Adrenal gland (tissue), 9 donors: ENCODE measurements at regions not wholly inside any gene's neighbourhood (a gene's known extent, or its start where the extent isn't known, plus 50 kb on each side); places are given as distances from the start of the nearest gene placed in this dataset.

Source experiments
- DNase-seq, 7 donors: peaks; one replicate each; pipeline ENCODE4 v3.0.0-alpha.2; 2019 to 2020
- H3K27ac ChIP-seq, 5 donors: fragments of 200-600 bp; sonication (generic) in 4 of 5; 1 replicate in 3 of 5; 2 replicates in 2 of 5; pipeline versions ENCODE4 v1.5.1 to v1.8.0; 2016 to 2020; ENCODE audit warnings: mild to moderate bottlenecking in 1 of 5
- H3K27me3 ChIP-seq: fragments of 200-600 bp; 2 replicates; pipeline ENCODE4 v1.8.0; 2021
- H3K36me3 ChIP-seq, 2 donors: fragments of 200-600 bp; replicated peaks in 1 of 2; 1 replicate in 1 of 2; 2 replicates in 1 of 2; pipeline versions ENCODE4 v1.5.1 to v1.8.0; 2018 to 2022
- H3K4me1 ChIP-seq, 2 donors: fragments of 200-600 bp; replicated peaks in 1 of 2; 1 replicate in 1 of 2; 2 replicates in 1 of 2; pipeline versions ENCODE4 v1.5.1 to v1.8.0; 2018 to 2021
- H3K4me3 ChIP-seq, 4 donors: fragments of 200-600 bp; sonication (generic) in 3 of 4; one replicate each; pipeline ENCODE4 v1.5.1; 2016 to 2018
- H3K9me3 ChIP-seq, 3 donors: fragments of 200-600 bp; sonication (generic) in 1 of 3; replicated peaks in 1 of 3; 1 replicate in 2 of 3; 2 replicates in 1 of 3; pipeline versions ENCODE4 v1.5.1 to v1.8.0; 2016 to 2021
- CTCF ChIP-seq, 6 experiments: fragments of 450-650 bp in 4 of 6; fragments of 200-600 bp in 2 of 6; sonication (generic) in 1 of 6; IDR thresholded peaks; 1 replicate in 5 of 6; 2 replicates in 1 of 6; pipeline versions ENCODE4 v1.5.1 to v1.8.0; 2016 to 2021; ENCODE audit warnings: antibody characterized with exemption in 6 of 6, mild to moderate bottlenecking in 2 of 6, moderate library complexity in 1 of 6
- POLR2A ChIP-seq, 2 donors: fragments of 450-650 bp; IDR thresholded peaks; one replicate each; pipeline ENCODE4 v1.6.1; 2017; ENCODE audit warnings: antibody characterized with exemption in 2 of 2, mild to moderate bottlenecking in 2 of 2, moderate library complexity in 1 of 2
- WGBS, 4 donors: extraction: QIAGEN DNeasy Blood & Tissue Kit in 2 of 4; methylation state at CpG; one replicate each; pipeline versions ENCODE4 v1.1.5 to v1.1.7; 2013 to 2017; 5-methylcytosine and 5-hydroxymethylcytosine counted together
- intact Hi-C, 2 donors: fragments of 100-400 bp; cut with DNase I; formaldehyde crosslinking; loops; one replicate each; pipeline versions ENCODE4 v1.14.1 to v1.15.0; 2022 to 2023
- donor health status: healthy with polysubstance abuse.
- donor health status: Bipolar disorder and iron deficiency.
- donor health status: DM: yes; HTN: yes; CAD: no.
- donor health status: DM: no; HTN: no; CAD: no.
- donor health status: DM: no; HTN: no; CAD: no.

DNA sequence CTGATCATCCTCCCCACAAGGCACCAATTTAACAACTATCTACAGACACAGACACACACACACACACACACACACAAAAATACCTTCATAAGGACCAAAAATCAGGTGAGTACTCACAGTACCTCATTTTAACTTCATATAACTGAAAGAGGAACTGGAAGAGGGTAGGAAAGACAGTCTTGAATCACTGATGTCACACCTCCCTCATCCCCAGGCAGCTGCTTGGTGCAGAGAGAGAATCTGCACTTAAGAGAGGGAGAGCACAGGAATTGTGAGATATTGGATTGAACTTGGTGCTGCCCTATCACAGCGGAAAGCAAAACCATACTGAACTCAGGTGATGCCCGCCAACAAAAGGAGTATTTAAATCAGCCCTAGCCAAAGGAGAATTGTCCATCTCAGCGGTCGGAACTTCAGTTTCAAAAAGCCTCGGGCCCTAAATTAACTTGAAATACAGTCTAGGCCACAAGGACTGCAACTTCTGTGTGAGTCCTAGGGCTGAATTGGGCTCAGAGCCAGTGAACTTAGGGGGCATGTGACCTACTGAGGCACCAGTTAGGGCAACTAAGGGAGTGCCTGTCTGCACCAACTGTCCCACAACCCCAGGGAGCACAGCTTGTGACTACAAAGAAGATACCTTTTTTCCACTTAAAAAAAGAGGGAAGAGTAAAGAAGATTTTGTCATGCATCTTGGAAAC is 211.1 kb downstream of the LRATD1 start:
- intact Hi-C loops: no loop called here
- no peak overlapping the region for H3K27ac ChIP-seq
- DNase-seq: no peak
- H3K4me3 ChIP-seq: no peak overlapping the region
- no peaks in the 10 kb centered on the region for H3K27me3 ChIP-seq
- H3K36me3 ChIP-seq: no peaks in the 10 kb centered on the region
- no peaks in the 10 kb centered on the region for H3K9me3 ChIP-seq
- TF ChIP-seq CTCF (IDR thresholded peaks at IDR 0.05): no peak
- TF ChIP-seq POLR2A (IDR thresholded peaks at IDR 0.05): no peak
- 77 to 95% (median 84%) methylated on average over 5 of the region's 5 CpGs for WGBS, 4 donors
- H3K4me1 ChIP-seq: no peaks in the 10 kb centered on the region

DNA sequence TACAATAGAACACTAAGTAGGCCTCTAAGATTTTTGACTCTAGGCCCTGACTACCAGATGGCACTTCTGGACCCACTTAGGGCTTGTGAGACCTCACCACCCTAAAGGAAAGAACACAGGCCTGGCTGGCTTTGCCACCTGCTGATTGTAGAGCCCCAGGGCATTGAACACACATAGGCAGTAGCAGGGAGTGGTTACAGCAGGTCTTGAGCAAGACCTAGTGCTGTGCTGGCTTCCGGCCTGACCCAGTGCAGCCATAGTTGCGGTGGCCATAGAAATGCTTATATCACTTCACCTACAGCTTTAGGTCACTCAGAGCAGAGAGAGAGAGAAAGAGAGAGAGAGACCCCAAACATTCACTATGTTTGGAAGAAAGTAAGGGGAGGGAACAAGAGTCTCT is 223.2 kb downstream of the LRATD1 start:
- no peak overlapping the region for H3K27ac ChIP-seq
- TF ChIP-seq CTCF (IDR thresholded peaks at IDR 0.05) (no peak), POLR2A (IDR thresholded peaks at IDR 0.05) (no peak)
- no peaks in the 10 kb centered on the region for H3K4me1 ChIP-seq
- intact Hi-C loops: no loop called here
- H3K9me3 ChIP-seq: peaks cover 0 to 7% (median 0%) of the 10 kb centered on the region in 3 donors
- no peaks in the 10 kb centered on the region for H3K36me3 ChIP-seq
- no peak overlapping the region for H3K4me3 ChIP-seq
- no peak for DNase-seq
- WGBS, 4 donors: 92 to 100% (median 96%) methylated on average over 1 to 2 of the region's 2 CpGs
- H3K27me3 ChIP-seq: no peaks in the 10 kb centered on the region

DNA sequence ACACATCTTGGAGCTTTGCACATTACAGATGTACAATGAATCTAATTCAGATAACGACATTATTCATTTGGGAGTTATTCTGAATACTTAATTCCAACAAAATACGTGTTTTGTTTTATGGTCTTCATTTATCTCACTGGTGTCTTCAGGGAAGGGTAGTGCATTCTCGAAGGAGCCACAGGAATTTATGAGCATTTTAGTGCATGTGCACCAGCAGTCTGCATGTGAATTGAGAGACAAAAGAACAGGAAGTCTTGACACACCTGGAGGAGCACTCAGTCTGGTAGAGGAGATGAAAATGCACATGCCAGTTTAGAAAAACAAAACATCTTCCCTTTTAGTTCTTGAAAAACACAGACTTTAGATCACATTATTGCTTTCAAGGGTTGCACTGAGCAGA is 228.7 kb downstream of the LRATD1 start:
- Histone ChIP-seq H3K4me3 (no peak overlapping the region), H3K27me3 (no peaks in the 10 kb centered on the region), H3K36me3 (no peaks in the 10 kb centered on the region), H3K9me3 (peaks cover 0 to 7% (median 0%) of the 10 kb centered on the region in 3 donors), H3K27ac (no peak overlapping the region), H3K4me1 (no peaks in the 10 kb centered on the region)
- WGBS, 4 donors: 62 to 70% (median 68%) methylated on average over 3 of the region's 3 CpGs
- intact Hi-C loops: no loop called here
- TF ChIP-seq CTCF (IDR thresholded peaks at IDR 0.05): no peak
- no peak for TF ChIP-seq POLR2A (IDR thresholded peaks at IDR 0.05)
- no peak for DNase-seq

GRCh38 chr2:14866736-14867352 is 234.3 kb downstream of the LRATD1 start:
- TF ChIP-seq CTCF (IDR thresholded peaks at IDR 0.05) (no peak), POLR2A (IDR thresholded peaks at IDR 0.05) (no peak)
- Histone ChIP-seq H3K4me3 (no peak overlapping the region), H3K4me1 (no peaks in the 10 kb centered on the region), H3K27me3 (no peaks in the 10 kb centered on the region), H3K27ac (no peak overlapping the region), H3K36me3 (no peaks in the 10 kb centered on the region), H3K9me3 (peaks cover 0 to 10% (median 0%) of the 10 kb centered on the region in 3 donors)
- intact Hi-C loops: no loop called here
- DNase-seq: no peak
- WGBS, 4 donors: 77 to 95% (median 93%) methylated on average over 1 of the region's 1 CpG
